ENCODE measurements at regions not wholly inside any gene's neighbourhood (a gene's known extent, or its start where the extent isn't known, plus 50 kb on each side); places are given as distances from the start of the nearest gene placed in this dataset.

DNA sequence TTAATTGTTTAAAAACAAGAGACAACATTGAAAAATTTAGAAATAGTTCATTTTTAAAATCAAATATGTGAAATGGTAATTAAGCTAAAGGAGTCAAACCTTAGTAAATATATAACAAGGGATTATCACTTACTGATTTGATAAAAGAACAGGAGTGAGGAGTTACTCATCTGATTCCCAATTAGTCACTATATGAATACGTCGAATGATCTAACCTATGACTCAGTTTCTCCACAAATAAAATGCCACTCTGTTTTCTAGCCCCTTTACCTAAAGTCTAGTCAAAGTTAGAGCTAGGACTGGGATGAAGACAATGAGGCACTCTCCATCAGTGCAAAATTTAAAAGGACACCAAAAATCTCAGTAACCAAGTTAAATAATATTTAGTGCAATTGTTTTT is 70.4 kb upstream of the RASEF start:
- TF ChIP-seq, protein P1, sequence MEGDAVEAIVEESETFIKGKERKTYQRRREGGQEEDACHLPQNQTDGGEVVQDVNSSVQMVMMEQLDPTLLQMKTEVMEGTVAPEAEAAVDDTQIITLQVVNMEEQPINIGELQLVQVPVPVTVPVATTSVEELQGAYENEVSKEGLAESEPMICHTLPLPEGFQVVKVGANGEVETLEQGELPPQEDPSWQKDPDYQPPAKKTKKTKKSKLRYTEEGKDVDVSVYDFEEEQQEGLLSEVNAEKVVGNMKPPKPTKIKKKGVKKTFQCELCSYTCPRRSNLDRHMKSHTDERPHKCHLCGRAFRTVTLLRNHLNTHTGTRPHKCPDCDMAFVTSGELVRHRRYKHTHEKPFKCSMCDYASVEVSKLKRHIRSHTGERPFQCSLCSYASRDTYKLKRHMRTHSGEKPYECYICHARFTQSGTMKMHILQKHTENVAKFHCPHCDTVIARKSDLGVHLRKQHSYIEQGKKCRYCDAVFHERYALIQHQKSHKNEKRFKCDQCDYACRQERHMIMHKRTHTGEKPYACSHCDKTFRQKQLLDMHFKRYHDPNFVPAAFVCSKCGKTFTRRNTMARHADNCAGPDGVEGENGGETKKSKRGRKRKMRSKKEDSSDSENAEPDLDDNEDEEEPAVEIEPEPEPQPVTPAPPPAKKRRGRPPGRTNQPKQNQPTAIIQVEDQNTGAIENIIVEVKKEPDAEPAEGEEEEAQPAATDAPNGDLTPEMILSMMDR (IDR thresholded peaks at IDR 0.05): no peak
- TF ChIP-seq POLR2A (IDR thresholded peaks at IDR 0.05): no peak

All from adrenal gland (tissue), 5 donors.